HEK293 (cell line): ENCODE measurements at regions not wholly inside any gene's neighbourhood (a gene's known extent, or its start where the extent isn't known, plus 50 kb on each side); places are given as distances from the start of the nearest gene placed in this dataset.
A peak's percentile ranks its signal among the peaks of the same experiment; 100 is the strongest.

Experiments used
- CTCF ChIA-PET: fragments of 350-600 bp; formaldehyde crosslinking; extraction: SDS; loops from one replicate; lab custom pipeline; 2021; ENCODE audit warnings: antibody characterized with exemption; lab: Yijun Ruan, JAX
- POLR2A ChIA-PET: fragments of 300-600 bp; formaldehyde crosslinking; extraction: SDS; loops from one replicate; lab custom pipeline; 2020; ENCODE audit warnings: antibody characterized with exemption, inconsistent platforms; lab: Yijun Ruan, JAX
- H3K27ac ChIP-seq: fragments of 200-500 bp; sonication (Bioruptor generic); 2 replicates; pipeline ENCODE4 v1.5.1; 2014; ENCODE audit warnings: low read depth, low read length, control low read depth, inconsistent platforms; ENCODE audit errors: extremely low read depth
- H3K36me3 ChIP-seq, 2 experiments: fragments of 200-500 bp in 1 of 2; sonication (Bioruptor generic) in 1 of 2; 1 replicate in 1 of 2; 2 replicates in 1 of 2; pipeline ENCODE4 v1.5.1; 2014 to 2017; ENCODE audit warnings: inconsistent platforms in 2 of 2, low read length in 2 of 2; ENCODE audit not compliant: control insufficient read depth in 2 of 2, insufficient read depth in 1 of 2
- H3K4me1 ChIP-seq: fragments of 200-500 bp; sonication (Bioruptor generic); 2 replicates; pipeline ENCODE4 v1.5.1; 2014; ENCODE audit warnings: mild to moderate bottlenecking, low read length, inconsistent platforms; ENCODE audit not compliant: control insufficient read depth, insufficient read depth
- H3K4me3 ChIP-seq: 2 replicates; pipeline ENCODE4 v1.5.1; 2011; ENCODE audit warnings: low read depth, mild to moderate bottlenecking, control low read depth, low read length, moderate library complexity
- H3K9me3 ChIP-seq: fragments of 200-500 bp; sonication (Bioruptor generic); 2 replicates; pipeline ENCODE4 v1.5.1; 2014; ENCODE audit warnings: low read depth, low read length, inconsistent platforms; ENCODE audit not compliant: control insufficient read depth, insufficient read depth
- EGR2 ChIP-seq: fragments of 450-650 bp; formaldehyde crosslinking; IDR thresholded peaks from 2 replicates; pipeline ENCODE4 v1.5.1; 2016; ENCODE audit warnings: low read depth, missing biosample characterization, missing genetic modification characterization
- KLF8 ChIP-seq: fragments of 450-650 bp; formaldehyde crosslinking; IDR thresholded peaks from 2 replicates; pipeline ENCODE4 v1.5.1; 2016; ENCODE audit warnings: missing biosample characterization, missing genetic modification characterization
- MEIS1 ChIP-seq: sonication (generic); formaldehyde crosslinking; IDR thresholded peaks from 2 replicates; pipeline ENCODE4 v1.8.1; 2022; ENCODE audit warnings: missing genetic modification reagents, mild to moderate bottlenecking, borderline replicate concordance
- TCF7L2 ChIP-seq: IDR thresholded peaks from 2 replicates; pipeline ENCODE4 v1.6.1; 2011; ENCODE audit warnings: low read depth, mild to moderate bottlenecking, inconsistent platforms, low read length, moderate library complexity, borderline replicate concordance
- ZBTB48 ChIP-seq: fragments of 450-650 bp; formaldehyde crosslinking; IDR thresholded peaks from 2 replicates; pipeline ENCODE4 v1.5.1; 2016; ENCODE audit warnings: missing biosample characterization, missing genetic modification characterization
- ZEB2 ChIP-seq: fragments of 450-650 bp; formaldehyde crosslinking; IDR thresholded peaks from 2 replicates; pipeline ENCODE4 v1.5.1; 2016; ENCODE audit warnings: missing biosample characterization, missing genetic modification characterization
- ZNF19 ChIP-seq: fragments of 450-650 bp; formaldehyde crosslinking; IDR thresholded peaks from 2 replicates; pipeline ENCODE4; 2016; ENCODE audit warnings: missing biosample characterization, missing genetic modification characterization, low read depth
- ZNF23 ChIP-seq: fragments of 450-650 bp; formaldehyde crosslinking; IDR thresholded peaks from 2 replicates; pipeline ENCODE4 v1.5.1; 2016; ENCODE audit warnings: missing biosample characterization, missing genetic modification characterization, borderline replicate concordance
- ZNF37A ChIP-seq: fragments of 450-650 bp; IDR thresholded peaks from 2 replicates; pipeline ENCODE4 v1.5.1; 2018; ENCODE audit warnings: missing biosample characterization, missing genetic modification characterization
- ZNF416 ChIP-seq: fragments of 450-650 bp; formaldehyde crosslinking; IDR thresholded peaks from 2 replicates; pipeline ENCODE4 v1.5.1; 2016; ENCODE audit warnings: missing biosample characterization, missing genetic modification characterization
- ZNF521 ChIP-seq: fragments of 450-650 bp; formaldehyde crosslinking; IDR thresholded peaks from 2 replicates; pipeline ENCODE4 v1.5.1; 2017; ENCODE audit warnings: missing biosample characterization, mild to moderate bottlenecking, missing genetic modification characterization
- ZNF549 ChIP-seq: fragments of 450-650 bp; IDR thresholded peaks from 2 replicates; pipeline ENCODE4 v1.5.1; 2018; ENCODE audit warnings: missing biosample characterization, missing genetic modification characterization, mild to moderate bottlenecking, inconsistent platforms, moderate library complexity
- ZNF629 ChIP-seq: fragments of 450-650 bp; formaldehyde crosslinking; IDR thresholded peaks from 2 replicates; pipeline ENCODE4 v1.5.1; 2017; ENCODE audit warnings: missing biosample characterization, missing genetic modification characterization
- ZNF76 ChIP-seq: fragments of 450-650 bp; formaldehyde crosslinking; IDR thresholded peaks from 2 replicates; pipeline ENCODE4; 2016; ENCODE audit warnings: low read depth, missing biosample characterization, missing genetic modification characterization, borderline replicate concordance
- TF ChIP-seq, protein P1 (sequence below): fragments of 450-650 bp; formaldehyde crosslinking; IDR thresholded peaks from 2 replicates; pipeline ENCODE4 v1.5.1; 2016; ENCODE audit warnings: missing biosample characterization, missing genetic modification characterization
- TF ChIP-seq, protein P2 (sequence below): fragments of 450-650 bp; formaldehyde crosslinking; IDR thresholded peaks from 2 replicates; pipeline ENCODE4 v1.5.1; 2016; ENCODE audit warnings: missing biosample characterization, missing genetic modification characterization, borderline replicate concordance
- TF ChIP-seq, protein P3 (sequence below): fragments of 450-650 bp; formaldehyde crosslinking; IDR thresholded peaks from 2 replicates; pipeline ENCODE4 v1.5.1; 2016; ENCODE audit warnings: missing biosample characterization, missing genetic modification characterization, borderline replicate concordance

DNA sequence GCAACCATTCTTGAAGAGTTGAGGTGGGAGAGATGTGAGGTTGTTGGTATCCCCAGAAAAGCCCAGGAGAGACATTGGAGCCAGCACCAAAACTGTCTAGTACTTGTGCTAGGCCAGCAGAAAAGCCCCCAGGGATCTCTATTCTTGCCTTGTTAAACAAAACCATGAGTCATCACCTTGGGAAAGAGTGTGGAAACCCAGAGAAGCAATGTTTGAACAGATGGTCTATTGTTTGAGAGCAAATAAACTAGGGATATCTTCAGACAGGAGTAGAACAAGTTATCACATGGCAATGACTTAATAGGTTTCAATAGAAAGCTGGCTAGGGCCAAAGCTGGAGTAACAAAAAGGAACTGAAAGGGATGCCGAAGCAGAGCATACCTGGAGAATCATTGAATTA, 195.7 kb upstream of the CASK start (continued):
- peak; percentile 54; the same call in 1 of the 2 replicates for TF ChIP-seq ZEB2 (tag by site-specific recombination)
- TF ChIP-seq, protein P1, sequence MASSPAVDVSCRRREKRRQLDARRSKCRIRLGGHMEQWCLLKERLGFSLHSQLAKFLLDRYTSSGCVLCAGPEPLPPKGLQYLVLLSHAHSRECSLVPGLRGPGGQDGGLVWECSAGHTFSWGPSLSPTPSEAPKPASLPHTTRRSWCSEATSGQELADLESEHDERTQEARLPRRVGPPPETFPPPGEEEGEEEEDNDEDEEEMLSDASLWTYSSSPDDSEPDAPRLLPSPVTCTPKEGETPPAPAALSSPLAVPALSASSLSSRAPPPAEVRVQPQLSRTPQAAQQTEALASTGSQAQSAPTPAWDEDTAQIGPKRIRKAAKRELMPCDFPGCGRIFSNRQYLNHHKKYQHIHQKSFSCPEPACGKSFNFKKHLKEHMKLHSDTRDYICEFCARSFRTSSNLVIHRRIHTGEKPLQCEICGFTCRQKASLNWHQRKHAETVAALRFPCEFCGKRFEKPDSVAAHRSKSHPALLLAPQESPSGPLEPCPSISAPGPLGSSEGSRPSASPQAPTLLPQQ (tag by site-specific recombination): peak; percentile 35; the same call in 1 of the 2 replicates
- TF ChIP-seq ZNF37A (tag by site-specific recombination): no peak
- no peak for TF ChIP-seq ZNF23 (tag by site-specific recombination)
- TF ChIP-seq KLF8 (tag by site-specific recombination): peak; percentile 55; the same call in 1 of the 2 replicates
- TF ChIP-seq MEIS1: no peak

DNA sequence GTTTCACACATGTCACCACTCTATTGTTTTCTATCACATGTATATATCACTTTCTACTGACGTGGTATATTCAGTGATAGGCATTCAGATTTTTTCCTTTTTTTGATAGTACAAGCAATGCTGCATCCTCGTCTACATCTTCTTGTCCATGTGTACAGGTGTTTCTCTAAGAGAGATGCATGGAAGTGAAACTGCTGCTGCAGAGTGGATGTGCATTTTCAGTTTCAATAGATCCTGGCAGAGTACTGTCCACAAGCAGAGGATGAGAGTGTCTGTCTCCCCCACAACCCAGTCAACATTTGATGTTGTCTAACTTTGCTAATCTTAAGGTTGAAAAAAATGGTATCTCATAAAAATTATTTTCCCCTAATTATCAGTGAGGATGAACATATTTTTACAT, 194.0 kb upstream of the CASK start:
- TF ChIP-seq TCF7L2 (no peak), ZNF416 (no peak), EGR2 (tag by site-specific recombination) (no peak), ZNF521 (tag by site-specific recombination) (no peak), ZNF37A (tag by site-specific recombination) (no peak), ZNF549 (tag by site-specific recombination) (no peak), ZNF19 (no peak), ZNF629 (tag by site-specific recombination) (no peak), ZNF76 (tag by site-specific recombination) (no peak), ZBTB48 (tag by site-specific recombination) (no peak)
- TF ChIP-seq, protein P2, sequence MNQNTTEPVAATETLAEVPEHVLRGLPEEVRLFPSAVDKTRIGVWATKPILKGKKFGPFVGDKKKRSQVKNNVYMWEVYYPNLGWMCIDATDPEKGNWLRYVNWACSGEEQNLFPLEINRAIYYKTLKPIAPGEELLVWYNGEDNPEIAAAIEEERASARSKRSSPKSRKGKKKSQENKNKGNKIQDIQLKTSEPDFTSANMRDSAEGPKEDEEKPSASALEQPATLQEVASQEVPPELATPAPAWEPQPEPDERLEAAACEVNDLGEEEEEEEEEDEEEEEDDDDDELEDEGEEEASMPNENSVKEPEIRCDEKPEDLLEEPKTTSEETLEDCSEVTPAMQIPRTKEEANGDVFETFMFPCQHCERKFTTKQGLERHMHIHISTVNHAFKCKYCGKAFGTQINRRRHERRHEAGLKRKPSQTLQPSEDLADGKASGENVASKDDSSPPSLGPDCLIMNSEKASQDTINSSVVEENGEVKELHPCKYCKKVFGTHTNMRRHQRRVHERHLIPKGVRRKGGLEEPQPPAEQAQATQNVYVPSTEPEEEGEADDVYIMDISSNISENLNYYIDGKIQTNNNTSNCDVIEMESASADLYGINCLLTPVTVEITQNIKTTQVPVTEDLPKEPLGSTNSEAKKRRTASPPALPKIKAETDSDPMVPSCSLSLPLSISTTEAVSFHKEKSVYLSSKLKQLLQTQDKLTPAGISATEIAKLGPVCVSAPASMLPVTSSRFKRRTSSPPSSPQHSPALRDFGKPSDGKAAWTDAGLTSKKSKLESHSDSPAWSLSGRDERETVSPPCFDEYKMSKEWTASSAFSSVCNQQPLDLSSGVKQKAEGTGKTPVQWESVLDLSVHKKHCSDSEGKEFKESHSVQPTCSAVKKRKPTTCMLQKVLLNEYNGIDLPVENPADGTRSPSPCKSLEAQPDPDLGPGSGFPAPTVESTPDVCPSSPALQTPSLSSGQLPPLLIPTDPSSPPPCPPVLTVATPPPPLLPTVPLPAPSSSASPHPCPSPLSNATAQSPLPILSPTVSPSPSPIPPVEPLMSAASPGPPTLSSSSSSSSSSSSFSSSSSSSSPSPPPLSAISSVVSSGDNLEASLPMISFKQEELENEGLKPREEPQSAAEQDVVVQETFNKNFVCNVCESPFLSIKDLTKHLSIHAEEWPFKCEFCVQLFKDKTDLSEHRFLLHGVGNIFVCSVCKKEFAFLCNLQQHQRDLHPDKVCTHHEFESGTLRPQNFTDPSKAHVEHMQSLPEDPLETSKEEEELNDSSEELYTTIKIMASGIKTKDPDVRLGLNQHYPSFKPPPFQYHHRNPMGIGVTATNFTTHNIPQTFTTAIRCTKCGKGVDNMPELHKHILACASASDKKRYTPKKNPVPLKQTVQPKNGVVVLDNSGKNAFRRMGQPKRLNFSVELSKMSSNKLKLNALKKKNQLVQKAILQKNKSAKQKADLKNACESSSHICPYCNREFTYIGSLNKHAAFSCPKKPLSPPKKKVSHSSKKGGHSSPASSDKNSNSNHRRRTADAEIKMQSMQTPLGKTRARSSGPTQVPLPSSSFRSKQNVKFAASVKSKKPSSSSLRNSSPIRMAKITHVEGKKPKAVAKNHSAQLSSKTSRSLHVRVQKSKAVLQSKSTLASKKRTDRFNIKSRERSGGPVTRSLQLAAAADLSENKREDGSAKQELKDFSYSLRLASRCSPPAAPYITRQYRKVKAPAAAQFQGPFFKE (tag by site-specific recombination): no peak
- TF ChIP-seq, protein P3, sequence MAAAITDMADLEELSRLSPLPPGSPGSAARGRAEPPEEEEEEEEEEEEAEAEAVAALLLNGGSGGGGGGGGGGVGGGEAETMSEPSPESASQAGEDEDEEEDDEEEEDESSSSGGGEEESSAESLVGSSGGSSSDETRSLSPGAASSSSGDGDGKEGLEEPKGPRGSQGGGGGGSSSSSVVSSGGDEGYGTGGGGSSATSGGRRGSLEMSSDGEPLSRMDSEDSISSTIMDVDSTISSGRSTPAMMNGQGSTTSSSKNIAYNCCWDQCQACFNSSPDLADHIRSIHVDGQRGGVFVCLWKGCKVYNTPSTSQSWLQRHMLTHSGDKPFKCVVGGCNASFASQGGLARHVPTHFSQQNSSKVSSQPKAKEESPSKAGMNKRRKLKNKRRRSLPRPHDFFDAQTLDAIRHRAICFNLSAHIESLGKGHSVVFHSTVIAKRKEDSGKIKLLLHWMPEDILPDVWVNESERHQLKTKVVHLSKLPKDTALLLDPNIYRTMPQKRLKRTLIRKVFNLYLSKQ: no peak
- Histone ChIP-seq H3K4me3 (no peak overlapping the region), H3K36me3 (no peaks in the 10 kb centered on the region), H3K9me3 (no peaks in the 10 kb centered on the region), H3K27ac (no peak overlapping the region), H3K4me1 (peaks cover 5% of the 10 kb centered on the region; the same call in 1 of the 2 replicates)
- POLR2A ChIA-PET: no interaction called here
- CTCF ChIA-PET: no interaction called here
